ENCODE measurements at regions not wholly inside any gene's neighbourhood (a gene's known extent, or its start where the extent isn't known, plus 50 kb on each side); places are given as distances from the start of the nearest gene placed in this dataset.

DNA sequence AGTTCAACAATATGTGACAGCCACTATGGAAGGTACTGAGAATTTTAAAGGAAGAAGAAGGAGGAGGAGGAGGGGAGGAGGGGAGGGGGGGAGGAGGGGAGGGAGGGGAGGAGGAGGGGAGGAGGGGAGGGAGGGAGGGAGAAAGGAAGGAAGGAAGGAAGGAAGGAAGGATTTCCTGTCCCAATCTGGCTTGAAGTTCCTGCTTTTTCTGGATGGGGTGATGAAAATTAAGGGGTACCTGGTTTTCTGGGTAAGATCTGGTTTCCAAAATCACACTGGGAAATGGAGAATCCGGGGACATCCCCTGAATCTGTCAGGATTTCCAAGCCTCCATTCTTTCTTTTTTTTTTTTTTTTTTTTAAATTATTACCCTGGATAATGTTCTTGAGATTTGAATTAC is 271.8 kb downstream of the MTX2 start:
- no peak for DNase-seq (ENCODE audit: low spot score)

DNA sequence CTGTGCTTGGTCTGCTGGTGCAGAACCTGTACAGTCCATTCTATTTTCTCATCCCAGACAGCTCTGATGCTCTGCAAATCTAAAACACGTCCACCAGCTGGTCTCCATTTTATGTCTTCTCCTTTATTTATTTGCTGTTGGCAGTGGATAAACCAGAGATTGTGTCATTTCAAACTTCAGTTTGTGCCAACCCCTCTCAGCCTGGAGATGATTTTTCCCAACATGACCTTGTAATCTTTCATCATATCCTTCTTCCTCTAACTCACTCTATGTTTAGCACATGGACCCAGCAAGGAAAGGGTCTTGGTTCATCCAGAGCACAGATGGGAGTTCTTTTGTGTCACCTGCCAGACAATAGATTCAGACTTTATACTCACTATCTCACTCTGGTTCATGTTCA is 273.2 kb downstream of the MTX2 start:
- DNase-seq (ENCODE audit: low spot score), result no peak

DNA sequence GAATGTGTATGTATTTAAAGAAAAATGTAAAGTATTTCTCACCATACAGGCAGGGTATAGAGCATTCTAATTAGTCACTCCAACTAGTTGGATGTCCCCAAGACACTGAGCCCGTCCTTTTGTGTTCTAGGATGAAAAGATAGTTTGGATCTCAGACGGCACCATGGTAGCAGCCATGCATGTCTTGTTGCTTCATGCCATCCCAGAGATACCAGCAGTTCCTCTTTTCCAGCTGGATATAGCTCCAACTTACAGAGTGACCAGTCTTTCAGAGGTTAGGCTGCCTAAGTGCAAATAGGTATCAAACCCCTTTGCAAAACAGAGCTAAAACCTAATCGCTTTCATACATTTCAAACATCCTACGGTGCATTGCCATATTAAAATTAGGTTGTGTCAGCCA is 275.3 kb downstream of the MTX2 start:
- DNase-seq (ENCODE audit: low spot score), result no peak

DNA sequence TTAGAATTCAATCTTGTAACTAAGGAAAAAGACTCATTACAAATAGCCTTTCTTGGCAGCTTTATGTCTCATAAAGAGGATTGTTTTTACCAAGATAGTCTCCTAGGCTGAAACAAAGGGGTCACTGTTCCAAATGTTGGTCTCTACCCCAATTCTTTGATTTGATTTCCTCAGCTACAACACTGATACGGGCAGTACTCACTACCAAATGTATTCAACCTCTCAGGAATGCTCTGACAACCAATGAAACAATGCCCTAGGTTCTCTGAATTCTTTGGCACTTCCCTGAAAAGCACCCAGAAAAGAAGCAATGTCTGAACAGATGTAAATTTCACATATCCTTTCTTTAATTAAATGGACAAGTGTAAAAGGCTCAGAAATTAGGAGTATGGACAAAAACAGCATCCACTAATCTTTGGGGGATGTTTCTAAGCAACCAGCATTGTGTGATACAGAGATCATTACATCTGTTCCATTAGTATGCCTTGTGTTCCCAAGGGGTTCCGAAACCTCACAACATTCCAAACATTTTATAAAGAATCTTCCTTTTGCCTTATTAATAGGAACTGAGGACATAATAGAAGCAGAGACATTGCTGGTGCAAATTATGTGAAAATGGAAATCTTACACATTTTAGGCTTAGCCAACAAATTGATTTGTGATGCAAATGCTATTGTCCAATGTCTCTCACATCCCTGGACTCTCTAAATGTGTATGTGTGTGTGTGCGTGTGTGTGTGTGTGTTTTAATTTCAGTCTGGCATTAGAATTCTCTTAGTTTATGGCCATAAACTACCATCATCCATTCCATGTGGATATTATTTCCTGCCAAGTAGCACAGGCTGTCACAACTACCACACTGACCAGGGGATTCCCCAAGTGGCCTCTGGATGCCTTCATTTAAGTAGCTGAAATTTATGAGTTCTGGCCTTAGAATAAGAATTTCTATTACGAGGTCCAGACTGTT is 276.0 kb downstream of the MTX2 start:
- no peak for DNase-seq (ENCODE audit: low spot score)

DNA sequence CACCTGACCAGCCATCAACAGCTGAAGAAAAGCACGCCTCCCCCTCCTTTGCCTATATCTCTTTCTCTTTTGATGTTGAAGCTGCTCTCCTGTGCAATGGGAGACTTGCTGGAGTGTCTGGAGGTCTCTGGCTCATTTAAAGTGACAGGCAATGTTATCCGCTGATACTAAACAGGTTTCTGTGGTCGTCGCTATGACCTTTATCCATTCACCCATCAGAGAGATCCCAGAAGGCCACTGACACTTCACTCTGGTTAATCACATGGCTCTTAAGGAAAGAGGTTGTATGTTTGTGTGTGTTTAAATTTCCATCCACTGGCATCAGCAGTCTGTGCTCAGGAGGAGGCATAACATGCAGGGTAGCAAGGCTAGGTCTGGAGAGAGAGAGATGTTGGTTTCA is 277.3 kb downstream of the MTX2 start:
- DNase-seq (ENCODE audit: low spot score), result no peak

DNA sequence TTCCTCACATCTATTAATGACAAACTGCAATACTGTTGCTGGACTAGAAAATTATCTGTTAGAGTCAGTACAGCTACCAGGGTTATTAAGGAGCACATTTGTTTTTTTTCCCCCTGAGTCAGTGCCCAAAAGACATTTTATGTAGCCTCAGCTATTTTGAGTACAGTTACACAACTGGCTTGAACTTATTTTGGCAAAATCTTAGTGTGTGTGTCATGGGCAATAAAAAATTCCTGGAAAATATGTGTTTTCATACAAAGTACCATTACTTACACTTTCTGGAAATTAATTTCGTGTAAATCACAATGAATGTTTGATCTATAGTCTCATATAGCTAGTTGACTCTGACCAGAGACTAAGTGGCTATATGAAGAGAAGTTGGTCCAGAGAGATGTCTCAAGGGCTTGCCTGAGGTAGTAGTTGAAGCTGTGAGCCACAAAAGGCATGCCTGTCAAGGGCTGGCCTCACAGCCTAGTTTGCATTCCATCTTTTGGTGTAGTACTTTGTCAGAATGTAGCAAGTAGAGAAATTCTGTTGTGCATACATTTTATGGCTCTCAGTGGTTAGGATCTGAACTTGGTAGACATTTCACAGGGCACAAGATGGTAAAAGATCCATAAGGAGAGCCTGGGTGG is 283.4 kb downstream of the MTX2 start:
- peak; percentile 4 for DNase-seq (ENCODE audit: low spot score)

DNA sequence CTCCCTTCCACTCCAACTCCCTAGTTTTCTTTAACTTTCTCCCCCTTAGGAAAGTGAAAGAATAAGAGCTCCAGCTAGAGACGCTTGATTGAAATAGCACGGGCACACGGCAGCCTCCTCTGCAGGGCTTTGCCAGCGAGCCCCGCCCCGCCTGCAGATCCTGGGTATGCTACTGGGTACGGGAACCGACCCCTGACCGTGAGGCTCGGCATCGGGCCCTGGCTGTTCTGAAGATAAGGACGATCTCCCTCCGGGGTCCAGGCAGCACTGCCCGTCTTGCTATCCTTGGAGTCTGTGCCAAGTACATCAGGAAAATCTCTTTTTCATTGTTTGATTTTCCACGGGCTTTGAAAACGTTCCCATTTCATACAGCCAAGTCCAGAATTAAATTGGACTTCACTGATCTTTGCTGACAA is 284.5 kb downstream of the MTX2 start:
- DNase-seq (ENCODE audit: low spot score), result peak; percentile 72

DNA sequence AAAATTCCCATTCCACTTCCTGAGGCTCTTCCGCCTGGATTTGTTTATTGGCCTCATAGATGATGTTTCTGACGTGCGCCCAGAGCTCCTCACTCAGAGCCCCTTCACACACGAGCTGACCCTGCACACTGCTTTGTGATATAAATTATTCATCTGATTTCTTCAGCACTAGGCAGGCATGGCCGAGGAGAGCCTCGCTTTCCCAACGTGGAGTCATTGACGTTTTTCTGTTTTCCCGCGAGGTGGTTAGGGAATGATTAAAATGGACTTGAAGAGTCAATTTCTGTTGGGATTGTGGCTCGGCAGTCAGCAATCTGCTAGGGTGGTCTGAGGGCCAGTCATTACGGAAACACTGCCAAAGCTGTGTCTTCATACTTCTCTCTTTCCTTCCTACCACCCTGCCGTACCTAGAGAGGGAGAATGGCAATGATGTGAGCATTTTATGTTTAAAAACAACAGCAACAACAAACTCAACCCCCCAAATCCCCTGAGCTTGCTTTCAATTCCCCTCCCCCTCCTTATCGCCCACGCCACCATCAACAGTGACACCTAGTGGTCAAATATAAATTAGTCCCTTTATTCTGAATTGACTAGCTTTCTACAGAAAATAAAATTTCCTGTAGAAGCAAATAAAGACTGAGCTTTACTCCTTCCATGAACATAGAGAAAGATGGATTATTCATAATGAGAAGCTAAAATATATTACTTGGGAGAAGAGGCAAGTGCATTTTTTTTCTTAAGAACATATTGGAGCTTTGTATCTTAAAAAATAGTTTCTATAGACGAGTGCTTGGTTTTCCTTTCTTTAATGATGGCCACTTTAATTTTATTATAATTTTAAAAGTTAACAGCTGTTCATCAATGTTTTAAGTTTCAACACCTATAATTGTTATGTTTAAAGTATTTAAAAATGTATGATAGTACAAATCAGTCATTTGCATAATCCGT is 285.1 kb downstream of the MTX2 start:
- DNase-seq (ENCODE audit: low spot score), result peak; percentile 85

DNA sequence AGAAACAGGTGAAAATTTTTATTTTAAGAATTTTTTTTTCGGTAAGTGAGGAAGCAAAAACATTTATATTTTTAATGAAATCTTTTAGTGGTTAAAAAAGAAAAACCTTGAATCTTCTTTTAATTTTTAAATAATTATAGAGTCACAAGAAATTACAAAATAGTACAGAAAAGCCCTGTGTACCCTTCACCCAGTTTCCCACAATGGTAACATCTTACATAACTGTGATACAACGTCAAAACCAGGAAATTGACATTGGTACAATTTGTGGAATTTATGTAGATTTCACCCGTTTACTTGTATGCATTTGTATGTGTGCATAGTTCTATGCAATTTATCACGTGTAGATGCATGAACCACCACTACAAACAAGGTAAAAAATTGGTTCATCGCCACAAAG is 285.9 kb downstream of the MTX2 start:
- no peak for DNase-seq (ENCODE audit: low spot score)

DNA sequence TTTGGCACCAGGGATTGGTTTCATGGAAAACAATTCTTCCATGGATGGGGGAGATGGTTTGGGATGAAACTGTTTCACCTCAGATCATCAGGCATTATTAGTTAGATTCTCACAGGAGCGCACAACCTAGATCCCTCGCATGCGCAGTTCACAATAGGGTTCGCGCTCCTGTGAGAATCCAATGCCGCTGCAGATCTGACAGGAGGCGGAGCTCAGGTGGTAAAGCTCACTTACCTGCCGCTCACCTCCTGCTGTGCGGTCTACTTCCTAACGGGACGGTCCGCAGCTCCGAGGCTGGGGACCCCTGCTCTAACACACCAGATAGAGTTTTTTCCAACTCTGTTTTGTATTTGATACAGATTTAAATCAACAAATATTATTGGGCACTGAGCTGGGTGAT is 286.5 kb downstream of the MTX2 start:
- DNase-seq (ENCODE audit: low spot score), result no peak

DNA sequence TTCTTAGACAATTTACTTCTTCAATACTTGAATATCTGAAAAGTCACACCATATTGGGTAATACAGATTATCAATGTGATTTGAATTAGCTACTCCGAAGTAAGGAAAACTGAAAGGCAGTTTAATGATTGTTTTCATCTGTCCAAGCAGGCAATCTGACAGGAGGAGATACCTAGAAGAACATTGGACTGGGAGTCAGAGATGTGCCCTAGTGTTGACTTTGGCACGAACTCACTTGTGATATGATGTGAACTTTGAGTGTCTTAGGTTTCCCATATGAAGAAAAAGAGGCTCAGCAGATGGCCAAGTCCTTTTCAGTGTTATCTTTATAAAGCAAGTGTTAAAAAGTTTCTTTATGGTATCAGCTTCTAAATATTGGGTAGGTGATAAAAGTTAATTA is 287.1 kb downstream of the MTX2 start:
- no peak for DNase-seq (ENCODE audit: low spot score)

DNA sequence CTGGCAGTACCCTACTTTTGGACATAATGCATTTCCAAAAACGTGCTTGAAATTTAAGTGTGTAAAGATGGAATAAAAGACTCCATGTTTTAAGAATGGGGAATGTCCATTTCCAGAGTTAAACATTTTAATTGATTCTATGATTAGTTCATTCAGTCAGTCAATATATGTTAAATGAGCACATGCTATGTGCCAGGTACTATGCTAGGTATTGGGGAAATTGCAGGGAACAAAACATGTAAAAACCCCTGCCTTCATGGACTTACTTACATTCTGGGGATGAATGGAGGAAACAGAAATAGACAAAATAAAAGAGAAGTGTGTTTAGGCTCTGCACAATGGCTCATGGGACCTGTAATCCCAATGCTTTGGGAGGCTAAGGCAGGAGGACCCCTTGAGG is 288.6 kb downstream of the MTX2 start:
- no peak for DNase-seq (ENCODE audit: low spot score)

DNA sequence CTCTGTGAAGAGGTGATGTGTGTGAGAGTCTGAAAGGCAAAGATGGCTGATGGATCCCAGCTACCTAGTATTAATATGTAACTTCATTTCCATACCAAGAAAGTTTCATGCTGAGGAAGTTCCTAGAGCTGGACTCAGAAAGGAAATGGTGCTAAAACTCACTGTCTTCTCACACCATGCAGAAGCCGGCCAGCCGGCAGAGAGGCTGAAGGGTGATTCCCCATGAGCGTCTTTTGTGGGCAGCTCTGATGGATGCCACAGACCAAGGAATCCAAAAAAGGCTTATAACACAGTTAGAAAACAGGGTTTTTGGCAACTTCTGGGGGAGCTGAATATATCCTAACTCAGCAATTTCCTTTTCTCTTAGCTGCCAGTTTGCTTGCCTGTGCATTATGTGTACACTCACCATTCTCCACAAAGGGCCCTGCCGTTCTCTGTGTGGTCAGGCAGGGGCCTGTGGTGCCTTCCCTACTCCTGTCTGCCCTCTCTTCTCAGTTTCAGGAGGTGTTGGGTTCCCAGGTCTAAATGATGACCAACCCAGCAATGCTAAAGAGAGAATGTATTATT is 289.4 kb downstream of the MTX2 start:
- no peak for DNase-seq (ENCODE audit: low spot score)

DNA sequence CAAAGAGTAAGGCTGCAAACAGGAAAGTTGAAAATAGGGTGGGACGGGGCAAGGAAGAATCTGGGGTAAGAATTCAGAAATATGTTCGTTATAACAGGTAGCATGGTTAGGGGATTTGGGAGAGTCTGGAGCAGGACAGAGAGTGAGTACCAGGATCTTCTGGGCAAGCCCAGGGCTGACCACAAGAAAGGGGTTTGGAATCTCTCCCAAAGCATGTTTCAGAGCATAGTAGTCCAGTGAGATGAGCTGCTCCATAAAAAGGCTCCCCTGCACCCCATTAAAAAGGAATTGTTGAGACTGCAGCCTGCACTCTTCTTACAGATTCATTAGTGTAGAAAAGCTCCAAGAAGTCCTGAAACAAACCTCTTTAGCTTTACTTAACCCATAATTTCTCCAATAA is 291.1 kb downstream of the MTX2 start:
- no peak for DNase-seq (ENCODE audit: low spot score)

DNA sequence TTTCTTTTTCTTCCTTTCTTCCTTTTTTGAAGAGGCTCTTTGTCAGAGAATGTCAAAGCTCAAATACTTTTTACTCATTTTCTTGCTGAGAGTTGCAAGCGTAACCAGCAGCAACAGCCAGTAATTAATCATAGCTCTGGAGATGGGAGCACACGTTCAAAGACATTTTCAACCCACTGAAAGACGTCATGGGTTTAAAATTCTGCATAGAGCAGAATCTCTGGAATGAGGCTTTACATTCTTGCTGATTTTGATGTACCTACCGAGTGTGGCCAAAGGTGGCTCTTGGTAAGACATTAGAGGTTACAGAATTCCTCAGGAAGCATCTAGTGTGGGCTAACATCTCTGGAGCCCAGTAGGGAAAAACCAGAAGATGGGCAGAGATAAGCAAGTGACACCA is 292.5 kb downstream of the MTX2 start:
- no peak for DNase-seq (ENCODE audit: low spot score)

DNA sequence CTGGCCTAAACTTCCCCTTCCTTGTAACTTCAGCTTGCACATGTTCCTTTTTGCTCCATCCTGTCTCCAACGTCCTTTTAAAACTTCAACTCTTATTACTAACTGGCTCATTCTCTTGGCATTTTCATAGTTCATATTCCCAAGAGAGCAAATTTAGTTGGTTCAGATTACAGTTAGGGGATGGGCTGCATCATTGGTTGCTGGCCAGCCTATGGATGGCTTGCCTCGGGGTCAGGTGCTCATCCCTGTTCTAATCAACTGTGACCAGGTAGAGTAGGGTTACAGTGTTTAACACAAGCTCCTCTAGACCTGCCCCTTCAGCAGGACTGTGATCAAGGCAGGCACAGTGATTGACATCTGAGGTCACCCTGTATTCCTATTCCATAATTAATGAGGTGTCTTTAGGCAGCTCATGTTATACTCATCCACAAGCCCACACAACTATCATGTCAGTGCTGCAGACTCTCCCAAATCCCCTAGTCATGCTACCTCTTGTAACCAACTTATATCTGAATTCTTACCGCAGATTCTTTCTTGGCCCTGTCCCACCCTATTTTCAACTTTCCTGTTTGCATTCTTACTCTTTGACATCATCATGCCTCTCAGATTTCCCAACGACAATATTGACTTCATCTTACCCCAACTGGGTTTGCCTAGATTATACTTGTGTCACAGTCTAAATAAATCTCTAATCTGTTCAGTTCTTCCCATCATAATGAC is 293.3 kb downstream of the MTX2 start:
- DNase-seq (ENCODE audit: low spot score), result no peak

DNA sequence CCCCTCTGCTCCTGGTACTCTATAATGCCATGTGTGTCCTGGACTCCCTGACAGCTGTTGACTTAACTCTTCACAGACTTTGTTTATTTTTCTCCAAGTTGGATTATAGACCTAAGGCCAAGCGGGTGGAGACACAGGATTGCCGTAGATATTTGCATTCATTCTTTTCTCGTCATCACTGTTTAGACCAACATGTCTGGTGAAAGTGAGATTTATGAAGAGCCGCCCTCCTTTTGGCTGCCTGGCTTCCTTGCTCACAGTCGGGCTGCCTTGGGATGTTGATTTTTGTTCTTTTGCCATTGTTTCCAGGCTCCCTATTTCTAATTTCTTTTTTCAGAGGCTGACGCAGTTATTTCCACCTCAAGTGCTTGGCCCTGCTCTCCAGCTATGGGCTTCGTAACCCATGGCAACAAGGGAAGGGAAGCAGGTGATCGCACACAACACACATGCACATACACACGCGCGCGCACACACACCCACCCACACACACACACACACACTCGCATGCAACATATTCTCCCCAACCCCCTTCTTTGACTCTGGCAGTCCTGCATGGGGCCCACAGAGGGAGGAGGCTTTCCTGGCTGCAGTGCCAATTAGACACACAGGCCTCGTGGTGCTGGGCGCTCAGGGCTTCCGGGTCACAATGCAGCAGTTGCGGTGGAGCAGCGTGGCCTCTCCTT is 296.5 kb downstream of the MTX2 start:
- no peak for DNase-seq (ENCODE audit: low spot score)

DNA sequence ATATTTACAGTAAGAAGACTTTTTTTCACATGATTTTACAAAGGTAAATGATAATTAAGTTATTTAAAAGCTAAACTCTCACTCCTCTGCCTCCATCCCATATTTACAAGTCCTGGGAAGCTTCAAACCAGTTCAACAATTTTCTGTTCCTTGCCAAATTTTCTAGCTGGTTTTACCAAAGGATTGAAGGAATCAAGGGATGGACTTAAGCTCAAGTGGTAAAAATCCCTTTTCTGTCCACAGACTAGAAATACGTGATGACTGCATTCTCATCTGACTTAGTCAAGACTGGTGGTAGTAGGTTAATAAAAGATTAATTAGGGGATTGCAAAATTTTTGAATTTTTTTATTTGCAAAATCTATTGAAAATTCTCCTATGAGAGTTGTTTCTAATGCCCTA is 297.3 kb downstream of the MTX2 start:
- DNase-seq (ENCODE audit: low spot score), result no peak

DNA sequence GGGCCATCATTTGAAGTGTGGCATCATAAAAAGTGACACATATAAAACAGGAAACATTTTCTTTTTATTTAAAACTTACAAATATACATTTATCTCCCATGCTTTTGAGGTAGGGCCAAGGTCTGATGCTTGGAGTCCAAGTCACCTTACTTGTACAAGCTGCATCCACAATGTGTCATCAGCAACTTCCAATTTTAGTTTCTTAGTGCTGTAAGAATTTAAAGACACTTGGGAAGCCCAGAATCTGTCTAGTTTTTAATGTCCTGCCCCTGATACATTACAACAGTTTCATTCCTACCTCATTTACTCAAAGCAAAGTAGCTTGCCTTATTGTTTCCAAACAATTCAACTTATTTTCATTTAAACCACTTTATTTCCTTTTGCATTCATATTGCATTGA is 297.7 kb downstream of the MTX2 start:
- no peak for DNase-seq (ENCODE audit: low spot score)

DNA sequence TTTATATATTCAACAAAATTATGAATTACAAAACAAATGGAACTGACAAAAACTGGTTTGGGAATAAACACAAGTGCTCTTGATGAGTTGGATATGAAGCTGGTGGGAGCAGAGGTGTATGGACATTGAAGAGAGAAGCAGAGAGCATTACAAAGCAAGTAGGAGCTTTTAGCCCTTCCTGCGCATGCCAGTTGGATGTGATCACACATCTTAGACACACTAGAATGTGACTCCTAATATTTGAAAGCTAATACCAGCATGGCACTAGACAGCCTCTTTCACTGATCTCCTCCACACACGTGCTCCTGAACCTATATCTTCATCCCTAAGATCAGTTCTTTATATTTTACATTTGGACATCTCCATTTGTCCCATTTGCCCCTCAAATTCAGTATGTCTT is 298.1 kb downstream of the MTX2 start:
- DNase-seq (ENCODE audit: low spot score), result no peak

DNA sequence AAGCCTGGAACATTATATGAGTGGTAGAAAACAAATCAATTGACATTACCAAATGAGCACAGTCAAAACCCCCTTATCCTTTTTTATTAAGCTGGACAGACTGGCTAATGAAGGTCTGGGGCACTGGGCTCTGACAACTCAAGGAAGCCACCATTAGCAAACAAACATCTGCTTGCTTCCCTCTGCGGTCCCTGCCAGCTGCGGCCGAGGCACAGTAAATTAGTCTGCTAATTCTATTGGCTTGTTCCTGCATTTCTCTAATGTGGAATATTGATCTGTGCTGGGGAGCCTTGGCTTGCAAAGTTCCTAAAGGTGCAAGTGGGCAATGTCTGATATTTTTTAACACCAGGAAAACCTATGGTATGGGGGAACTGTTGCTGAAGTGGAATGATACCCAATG is 300.3 kb downstream of the MTX2 start:
- DNase-seq (ENCODE audit: low spot score), result no peak
